HUES6 (cell line): ENCODE measurements at regions not wholly inside any gene's neighbourhood (a gene's known extent, or its start where the extent isn't known, plus 50 kb on each side); places are given as distances from the start of the nearest gene placed in this dataset.

Source experiments
- H3K27ac ChIP-seq: 2 replicates; pipeline ENCODE4 v1.7.0; 2013; ENCODE audit warnings: low read depth, mild to moderate bottlenecking, low read length, inconsistent platforms
- H3K27me3 ChIP-seq: 2 replicates; pipeline ENCODE4 v1.6.1; 2013; ENCODE audit warnings: low read length; ENCODE audit not compliant: control insufficient read depth, insufficient read depth
- H3K36me3 ChIP-seq: 2 replicates; pipeline ENCODE4 v1.6.1; 2013; ENCODE audit warnings: low read length; ENCODE audit not compliant: control insufficient read depth, insufficient read depth
- H3K4me1 ChIP-seq: 2 replicates; pipeline ENCODE4 v1.6.1; 2013; ENCODE audit warnings: low read length; ENCODE audit not compliant: control insufficient read depth, insufficient read depth
- H3K4me3 ChIP-seq: 2 replicates; pipeline ENCODE4 v1.5.1; 2013; ENCODE audit warnings: low read depth, low read length
- H3K9ac ChIP-seq: one replicate; pipeline ENCODE4 v1.6.1; 2013; ENCODE audit warnings: mild to moderate bottlenecking, low read length
- H3K9me3 ChIP-seq: 2 replicates; pipeline ENCODE4 v1.6.1; 2013; ENCODE audit warnings: low read depth, low read length; ENCODE audit not compliant: control insufficient read depth, insufficient read depth

DNA sequence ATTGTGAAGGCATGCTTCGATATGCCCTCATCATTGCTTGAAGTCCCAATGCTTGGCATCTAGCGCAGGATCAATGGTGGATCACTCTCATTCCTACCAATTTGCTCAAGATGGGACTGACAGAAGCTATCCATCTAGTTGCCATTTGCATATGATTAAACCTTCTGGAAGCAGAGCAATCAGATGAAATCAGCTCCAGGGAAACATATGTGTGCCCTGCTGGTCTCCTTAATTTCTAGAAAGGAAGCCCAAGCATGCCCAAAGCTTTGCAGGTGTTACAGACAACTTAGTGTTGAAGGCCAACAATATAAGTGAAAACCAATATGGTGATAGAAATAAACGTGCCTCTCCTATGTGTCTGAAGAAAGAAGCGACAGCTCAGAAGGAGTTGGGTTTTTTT lies 350.0 kb upstream of the ERCC4 start:
- Histone ChIP-seq H3K27me3 (no peaks in the 10 kb centered on the region), H3K9ac (no peak overlapping the region), H3K36me3 (no peaks in the 10 kb centered on the region), H3K4me1 (no peaks in the 10 kb centered on the region), H3K9me3 (no peaks in the 10 kb centered on the region), H3K27ac (no peak overlapping the region), H3K4me3 (no peak overlapping the region)

DNA sequence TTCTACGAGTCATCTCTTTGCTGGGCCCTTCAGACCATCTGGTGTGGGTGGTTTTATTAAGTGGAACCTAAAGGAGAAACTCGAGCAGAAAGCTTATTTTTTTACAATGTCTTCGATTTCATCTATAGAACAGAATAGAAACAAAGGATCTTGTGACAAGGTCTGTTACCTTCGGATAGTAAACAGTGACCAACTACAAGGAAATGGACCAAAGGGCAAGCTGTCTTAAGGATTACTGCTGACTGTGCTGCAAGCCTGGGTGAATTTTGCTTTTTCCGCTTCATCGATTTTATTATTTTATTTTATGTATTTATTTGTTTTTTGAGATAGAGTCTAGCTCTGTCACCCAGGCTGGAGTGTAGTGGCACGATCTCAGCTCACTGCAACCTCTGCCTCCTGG lies 348.9 kb upstream of the ERCC4 start:
- Histone ChIP-seq H3K9ac (no peak overlapping the region), H3K4me1 (no peaks in the 10 kb centered on the region), H3K36me3 (no peaks in the 10 kb centered on the region), H3K27me3 (no peaks in the 10 kb centered on the region), H3K4me3 (no peak overlapping the region), H3K27ac (no peak overlapping the region), H3K9me3 (peaks cover 1% of the 10 kb centered on the region; the same call in 1 of the 2 replicates)

DNA sequence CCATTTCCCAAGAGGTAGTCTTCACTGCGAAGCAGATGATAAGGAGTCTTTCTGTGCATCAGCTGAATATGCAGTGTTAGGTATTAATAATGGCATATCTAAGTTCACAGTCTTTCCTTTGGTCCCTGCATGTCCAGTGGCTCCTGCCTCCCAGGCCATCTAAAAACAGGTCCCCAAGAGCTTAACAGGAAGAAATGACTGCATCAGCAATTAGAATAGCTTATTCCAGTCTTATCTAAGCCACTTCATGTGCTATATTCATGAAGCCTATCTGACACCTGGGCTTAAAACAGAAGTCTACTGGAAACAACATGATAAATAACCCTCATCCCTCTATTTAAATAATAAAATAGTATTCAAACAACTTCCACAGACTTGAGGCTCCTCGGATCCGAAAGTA lies 346.1 kb upstream of the ERCC4 start:
- no peak overlapping the region for H3K9ac ChIP-seq
- no peak overlapping the region for H3K27ac ChIP-seq
- no peaks in the 10 kb centered on the region for H3K36me3 ChIP-seq
- no peak overlapping the region for H3K4me3 ChIP-seq
- H3K27me3 ChIP-seq: no peaks in the 10 kb centered on the region
- peaks cover 6% of the 10 kb centered on the region for H3K9me3 ChIP-seq
- H3K4me1 ChIP-seq: no peaks in the 10 kb centered on the region; the same call in 1 of the 2 replicates

DNA sequence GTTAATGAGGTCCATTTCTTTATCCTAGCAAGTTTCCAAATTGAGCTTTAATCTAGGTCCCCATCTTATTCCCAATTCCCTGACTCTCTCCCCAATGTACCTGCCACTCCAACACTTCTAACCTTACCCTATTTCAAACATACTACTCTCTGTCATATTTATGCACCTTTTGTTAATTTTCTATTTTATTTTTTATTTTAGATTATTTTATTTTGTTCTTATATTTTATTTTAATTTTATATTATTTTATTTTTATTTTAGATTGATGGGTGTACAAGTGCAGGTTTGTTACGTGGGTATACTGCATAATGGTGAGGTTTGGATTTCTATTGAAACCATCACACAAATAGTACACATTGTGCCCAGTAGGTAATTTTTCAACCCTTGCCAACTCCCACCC lies 333.9 kb upstream of the ERCC4 start:
- no peaks in the 10 kb centered on the region for H3K9me3 ChIP-seq

DNA sequence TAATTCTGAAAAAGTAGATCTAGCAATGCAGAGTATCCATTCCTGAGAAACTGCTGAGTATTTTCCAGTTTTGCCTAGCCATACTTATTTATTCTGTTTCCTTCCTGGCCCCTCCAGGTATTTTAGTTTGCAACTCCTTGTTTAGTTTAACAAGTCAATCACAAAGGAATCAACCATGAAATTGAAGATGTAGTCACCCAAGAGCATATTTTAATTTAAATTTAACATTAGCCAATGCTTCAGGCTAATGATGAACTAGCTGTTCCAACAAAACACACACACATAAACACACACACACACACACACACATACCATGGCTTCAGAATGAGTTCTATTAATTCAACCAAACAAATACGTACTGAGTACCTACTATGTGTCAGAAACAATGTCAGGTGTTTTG lies 332.8 kb upstream of the ERCC4 start:
- Histone ChIP-seq H3K4me3 (no peak overlapping the region), H3K27me3 (no peaks in the 10 kb centered on the region), H3K9ac (no peak overlapping the region), H3K36me3 (no peaks in the 10 kb centered on the region), H3K9me3 (no peaks in the 10 kb centered on the region), H3K27ac (no peak overlapping the region), H3K4me1 (no peaks in the 10 kb centered on the region)

More for the DNA sequence above, 333.9 kb upstream of the ERCC4 start:
- H3K9ac ChIP-seq: no peak overlapping the region
- H3K4me1 ChIP-seq: no peaks in the 10 kb centered on the region
- H3K4me3 ChIP-seq: no peak overlapping the region
- H3K27ac ChIP-seq: no peak overlapping the region
- no peaks in the 10 kb centered on the region for H3K36me3 ChIP-seq
- H3K27me3 ChIP-seq: no peaks in the 10 kb centered on the region

DNA sequence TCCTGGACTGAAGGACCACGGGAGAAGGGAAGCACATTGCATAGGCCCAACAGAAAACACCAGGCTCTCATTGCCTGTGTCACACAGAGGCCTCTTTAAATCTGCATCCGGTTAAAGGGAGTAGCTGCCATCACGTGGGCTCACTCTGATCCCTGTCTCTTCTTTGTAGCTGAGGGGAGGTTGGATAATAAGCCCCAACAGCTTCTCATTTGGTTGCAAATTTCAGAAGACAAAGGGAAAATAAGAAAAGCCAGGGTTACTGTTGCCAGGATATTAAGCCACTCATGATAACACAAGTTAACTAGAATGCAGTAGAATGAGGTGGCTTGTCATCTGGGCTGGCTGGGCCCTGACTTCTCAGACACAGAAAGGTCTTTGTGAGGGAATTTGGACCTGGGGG lies 325.1 kb upstream of the ERCC4 start:
- Histone ChIP-seq H3K27ac (peak overlapping the region; percentile 32; the same call in 1 of the 2 replicates), H3K36me3 (no peaks in the 10 kb centered on the region), H3K9me3 (no peaks in the 10 kb centered on the region), H3K27me3 (no peaks in the 10 kb centered on the region), H3K4me1 (peaks cover 16% of the 10 kb centered on the region), H3K4me3 (no peak overlapping the region), H3K9ac (peak overlapping the region; percentile 3)

DNA sequence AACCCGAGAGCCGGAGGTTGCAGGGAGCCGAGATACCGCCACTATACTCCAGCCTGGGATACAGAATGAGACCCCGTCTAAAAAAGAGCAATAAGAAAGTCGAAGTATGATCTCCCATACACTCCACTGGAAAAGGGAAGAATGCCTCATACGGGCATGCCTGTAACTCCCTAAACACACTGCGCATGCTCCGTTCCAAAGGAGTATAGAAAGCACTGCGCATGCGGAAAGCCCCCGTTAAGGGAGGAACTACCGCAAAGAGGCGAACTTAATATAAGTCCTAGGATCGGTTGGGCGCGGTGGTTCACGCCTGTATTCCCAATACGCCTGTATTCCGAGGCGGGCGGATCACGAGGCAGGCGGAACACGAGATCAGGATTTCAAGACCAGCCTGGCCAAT lies 313.1 kb upstream of the ERCC4 start:
- Histone ChIP-seq H3K9me3 (0 out of 2 replicates have a peak, but pooled peaks cover 2% of the 10 kb centered on the region), H3K27me3 (no peaks in the 10 kb centered on the region), H3K4me1 (peaks cover 23% of the 10 kb centered on the region), H3K36me3 (no peaks in the 10 kb centered on the region), H3K9ac (no peak overlapping the region), H3K27ac (no peak overlapping the region), H3K4me3 (no peak overlapping the region)

DNA sequence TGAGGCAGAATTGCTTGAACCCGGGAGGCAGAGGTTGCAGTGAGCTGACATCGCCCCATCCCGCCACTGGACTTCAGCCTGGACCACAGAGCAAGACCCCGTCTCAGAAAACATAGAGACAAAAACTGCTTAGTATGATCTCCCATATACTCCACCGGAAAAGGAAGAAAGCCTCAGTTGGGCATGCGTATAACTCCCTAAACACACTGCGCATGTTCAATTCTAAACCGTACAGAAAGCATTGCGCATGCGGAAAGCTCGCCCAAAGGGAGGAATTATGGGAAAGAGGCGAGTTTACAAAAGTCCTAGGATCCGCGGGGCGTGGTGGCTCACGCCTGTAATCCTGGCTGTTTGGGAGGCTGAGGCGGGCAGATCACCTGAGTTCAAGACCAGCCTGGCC lies 312.7 kb upstream of the ERCC4 start:
- H3K27me3 ChIP-seq: no peaks in the 10 kb centered on the region
- H3K9me3 ChIP-seq: 0 out of 2 replicates have a peak, but pooled peaks cover 2% of the 10 kb centered on the region
- peaks cover 23% of the 10 kb centered on the region for H3K4me1 ChIP-seq
- no peak overlapping the region for H3K27ac ChIP-seq
- no peaks in the 10 kb centered on the region for H3K36me3 ChIP-seq
- no peak overlapping the region for H3K9ac ChIP-seq
- H3K4me3 ChIP-seq: no peak overlapping the region

DNA sequence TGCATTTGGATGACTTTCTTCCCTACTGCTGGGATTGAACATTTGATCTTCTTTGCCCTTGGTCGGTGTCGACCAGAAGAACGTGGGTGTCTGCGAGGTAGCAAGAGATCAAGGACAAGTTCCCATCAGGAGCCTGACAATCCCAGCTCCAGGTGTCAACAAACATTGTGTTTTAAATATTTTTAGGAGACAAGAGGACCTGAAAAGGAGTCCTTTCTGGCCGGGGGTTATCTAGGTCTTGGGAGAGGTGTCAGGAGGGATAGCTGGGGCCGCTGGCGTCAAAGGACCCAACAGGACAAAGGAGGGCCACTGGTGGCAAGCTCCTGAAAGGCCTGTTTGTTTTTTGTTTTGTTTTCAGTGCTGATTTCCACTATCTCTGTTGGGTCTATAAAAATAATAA lies 308.4 kb upstream of the ERCC4 start:
- no peaks in the 10 kb centered on the region for H3K36me3 ChIP-seq
- H3K4me3 ChIP-seq: no peak overlapping the region
- no peak overlapping the region for H3K9ac ChIP-seq
- peaks cover 23% of the 10 kb centered on the region for H3K4me1 ChIP-seq
- H3K9me3 ChIP-seq: 0 out of 2 replicates have a peak, but pooled peaks cover 2% of the 10 kb centered on the region
- H3K27me3 ChIP-seq: no peaks in the 10 kb centered on the region
- H3K27ac ChIP-seq: no peak overlapping the region

DNA sequence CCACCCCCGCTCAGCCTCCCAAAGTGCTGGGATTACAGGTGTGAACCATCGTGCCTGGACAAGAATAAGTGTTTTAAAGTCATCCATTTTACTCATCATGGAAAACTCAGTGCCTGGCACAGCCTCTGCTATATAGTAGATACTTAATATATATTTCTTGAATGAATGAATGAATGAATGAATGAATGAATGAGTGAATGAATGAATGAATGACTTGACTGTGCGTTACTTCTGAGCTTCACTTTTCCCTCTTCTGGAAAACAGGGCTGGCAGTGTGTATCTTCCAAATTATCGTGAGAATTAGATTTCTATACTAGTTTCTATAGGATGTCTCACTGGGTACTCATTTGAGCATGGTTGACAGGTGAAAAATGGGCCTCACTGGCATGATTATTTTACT lies 307.3 kb upstream of the ERCC4 start:
- peaks cover 23% of the 10 kb centered on the region for H3K4me1 ChIP-seq
- no peak overlapping the region for H3K9ac ChIP-seq
- no peak overlapping the region for H3K4me3 ChIP-seq
- no peaks in the 10 kb centered on the region for H3K27me3 ChIP-seq
- H3K9me3 ChIP-seq: no peaks in the 10 kb centered on the region
- H3K36me3 ChIP-seq: no peaks in the 10 kb centered on the region
- H3K27ac ChIP-seq: no peak overlapping the region

DNA sequence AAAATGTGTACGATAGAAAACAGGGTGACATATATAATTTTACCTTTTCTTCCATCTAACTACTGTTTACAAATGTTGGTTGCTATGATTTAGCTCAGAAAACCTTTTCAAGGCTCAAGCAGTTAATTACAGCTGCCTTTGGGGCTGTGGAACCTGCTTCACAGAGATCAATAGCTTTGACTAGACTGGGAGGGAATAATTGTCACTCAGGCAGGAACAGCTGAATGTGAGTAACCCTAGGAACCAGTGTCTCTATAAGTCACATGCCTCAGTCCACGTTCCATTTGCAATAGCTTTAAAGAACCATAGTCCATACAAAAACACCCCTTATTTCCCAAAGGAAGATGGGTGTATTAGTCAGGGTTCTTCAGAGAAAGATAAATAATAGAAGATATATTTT lies 306.8 kb upstream of the ERCC4 start:
- H3K9me3 ChIP-seq: no peaks in the 10 kb centered on the region
- no peak overlapping the region for H3K4me3 ChIP-seq
- H3K36me3 ChIP-seq: no peaks in the 10 kb centered on the region
- H3K4me1 ChIP-seq: peaks cover 23% of the 10 kb centered on the region
- H3K9ac ChIP-seq: no peak overlapping the region
- no peaks in the 10 kb centered on the region for H3K27me3 ChIP-seq
- H3K27ac ChIP-seq: no peak overlapping the region

DNA sequence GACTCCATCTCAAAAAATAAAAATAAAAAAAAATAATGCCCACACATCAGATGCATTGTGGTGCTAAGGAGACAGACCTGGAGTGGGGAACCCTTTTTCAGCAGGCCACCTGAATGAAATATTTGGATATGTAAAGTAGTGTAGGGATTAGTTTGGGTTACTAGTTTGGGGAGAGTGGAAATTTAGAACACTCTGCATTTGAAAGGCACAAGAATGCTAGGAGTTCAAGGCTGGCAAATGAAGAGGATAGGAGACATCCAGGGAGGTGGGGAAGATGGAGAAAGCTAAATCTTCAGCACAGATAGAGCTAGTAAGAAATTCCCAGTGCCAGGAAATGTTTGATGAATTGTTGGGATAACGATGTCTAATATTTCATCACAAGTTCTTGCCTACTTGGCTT lies 298.3 kb upstream of the ERCC4 start:
- no peaks in the 10 kb centered on the region for H3K27me3 ChIP-seq
- H3K9me3 ChIP-seq: 0 out of 2 replicates have a peak, but pooled peaks cover 6% of the 10 kb centered on the region
- H3K27ac ChIP-seq: no peak overlapping the region
- H3K4me3 ChIP-seq: 0 out of 2 replicates have a peak overlapping the region, but pooled peaks have one; percentile 5
- no peak overlapping the region for H3K9ac ChIP-seq
- H3K36me3 ChIP-seq: no peaks in the 10 kb centered on the region
- H3K4me1 ChIP-seq: peaks cover 6% of the 10 kb centered on the region
